ENCODE measurements at regions not wholly inside any gene's neighbourhood (a gene's known extent, or its start where the extent isn't known, plus 50 kb on each side); places are given as distances from the start of the nearest gene placed in this dataset.

- DNase-seq (ENCODE audit: low read depth, low spot score) = no peak
- no peaks in the 10 kb centered on the region for H3K27me3 ChIP-seq (replicated peaks in 1 of 2; ENCODE audit: control insufficient read depth in 2 of 2, insufficient read depth in 2 of 2, low read length in 1 of 2)
- H3K27ac ChIP-seq (ENCODE audit: control insufficient read depth, insufficient read depth) = no peak overlapping the region
- CTCF ChIA-PET = no interaction called here
- 57% methylated on average over 11 of the region's 12 CpGs for WGBS (ENCODE audit: insufficient coverage, insufficient replicate concordance, low lambda C conversion rate, missing lambda C conversion rate)
- in situ Hi-C loops (cut with MboI) = no loop called here
- no peak overlapping the region for H3K4me3 ChIP-seq
- no peaks in the 10 kb centered on the region for H3K79me2 ChIP-seq (ENCODE audit: control insufficient read depth, insufficient read depth, low read length)
- no peaks in the 10 kb centered on the region for H3K9me3 ChIP-seq (replicated peaks; ENCODE audit: control insufficient read depth, insufficient read depth, low read length)
- no peak overlapping the region for H3K9ac ChIP-seq (ENCODE audit: control insufficient read depth, insufficient read depth, low read length)
- RAD21 ChIA-PET (ENCODE audit: unreplicated experiment) = no interaction called here
- H2AFZ ChIP-seq (ENCODE audit: control insufficient read depth, low read depth, low read length) = no peak overlapping the region
- no peaks in the 10 kb centered on the region for H3K36me3 ChIP-seq (ENCODE audit: control insufficient read depth in 2 of 2, insufficient read depth in 2 of 2, low read length in 1 of 2)
- TF ChIP-seq ELK1 (IDR thresholded peaks at IDR 0.05; ENCODE audit: low read depth, low read length) (no peak), SUZ12 (IDR thresholded peaks at IDR 0.05; ENCODE audit: unreplicated experiment) (no peak), RBBP5 (conservative IDR thresholded peaks at IDR 0.05) (no peak), BCL11A (IDR thresholded peaks at IDR 0.05; ENCODE audit: low read depth, low read length) (no peak), ZNF274 (IDR thresholded peaks at IDR 0.05; ENCODE audit: insufficient read depth, insufficient read length) (no peak), NBN (IDR thresholded peaks at IDR 0.05) (no peak), NR2F1 (conservative IDR thresholded peaks at IDR 0.05) (no peak), GABPA (IDR thresholded peaks at IDR 0.05; ENCODE audit: low read depth) (no peak), CHD4 (IDR thresholded peaks at IDR 0.05) (no peak), HDGF (IDR thresholded peaks at IDR 0.05) (no peak), NFYA (IDR thresholded peaks at IDR 0.05; ENCODE audit: borderline replicate concordance, low read depth, low read length) (no peak), ZBTB11 (CRISPR knock-in tag; IDR thresholded peaks at IDR 0.05) (no peak), NFXL1 (IDR thresholded peaks at IDR 0.05; ENCODE audit: borderline replicate concordance) (no peak), EED (IDR thresholded peaks at IDR 0.05; ENCODE audit: low read depth) (no peak), ZSCAN29 (IDR thresholded peaks at IDR 0.05) (no peak), STAT3 (IDR thresholded peaks at IDR 0.05; ENCODE audit: low read depth, low read length) (no peak)
- POLR2A ChIA-PET = no interaction called here
- SMC1A ChIA-PET (ENCODE audit: uncharacterized antibody, unreplicated experiment) = no interaction called here
- no peak for FAIRE-seq
- H3K4me1 ChIP-seq (ENCODE audit: control insufficient read depth, insufficient read depth, low read length) = no peaks in the 10 kb centered on the region
- BruUV-seq (replicated peaks) = no TSS peak
- no peak for ATAC-seq
- no peaks in the 10 kb centered on the region for H4K20me1 ChIP-seq (ENCODE audit: control insufficient read depth, insufficient read depth)
- intact Hi-C loops (cut with micrococcal nuclease; ENCODE audit: unreplicated experiment) = no loop called here
- H3K4me2 ChIP-seq (ENCODE audit: control insufficient read depth, insufficient read depth) = no peak overlapping the region
Observed at GRCh38 chr11:79600711-79601110, 159.9 kb upstream of the TENM4 start.
